GM06990 (cell line): ENCODE measurements at regions not wholly inside any gene's neighbourhood (a gene's known extent, or its start where the extent isn't known, plus 50 kb on each side); places are given as distances from the start of the nearest gene placed in this dataset.

ENCODE experiments used
- DNase-seq: peaks from one replicate; pipeline ENCODE4 v3.0.0-alpha.2; 2011; ENCODE audit not compliant: insufficient read length; ENCODE audit errors: extremely low read depth
- H3K27me3 ChIP-seq: replicated peaks from 2 replicates; pipeline ENCODE4 v1.6.0; 2011; ENCODE audit warnings: low read length; ENCODE audit not compliant: control insufficient read depth, insufficient read depth
- H3K36me3 ChIP-seq: 2 replicates; pipeline ENCODE4 v1.5.1; 2011; ENCODE audit warnings: low read length; ENCODE audit not compliant: control insufficient read depth, insufficient read depth
- H3K4me3 ChIP-seq: replicated peaks from 2 replicates; pipeline ENCODE4 v1.5.1; 2011; ENCODE audit warnings: low read depth, mild to moderate bottlenecking, control low read depth, low read length
- TF ChIP-seq, protein P1 (sequence below): IDR thresholded peaks from 2 replicates; pipeline ENCODE4 v1.5.1; 2011; ENCODE audit warnings: low read length, control low read depth, mild to moderate bottlenecking, inconsistent platforms; ENCODE audit not compliant: insufficient read depth, poor library complexity, severe bottlenecking

DNA sequence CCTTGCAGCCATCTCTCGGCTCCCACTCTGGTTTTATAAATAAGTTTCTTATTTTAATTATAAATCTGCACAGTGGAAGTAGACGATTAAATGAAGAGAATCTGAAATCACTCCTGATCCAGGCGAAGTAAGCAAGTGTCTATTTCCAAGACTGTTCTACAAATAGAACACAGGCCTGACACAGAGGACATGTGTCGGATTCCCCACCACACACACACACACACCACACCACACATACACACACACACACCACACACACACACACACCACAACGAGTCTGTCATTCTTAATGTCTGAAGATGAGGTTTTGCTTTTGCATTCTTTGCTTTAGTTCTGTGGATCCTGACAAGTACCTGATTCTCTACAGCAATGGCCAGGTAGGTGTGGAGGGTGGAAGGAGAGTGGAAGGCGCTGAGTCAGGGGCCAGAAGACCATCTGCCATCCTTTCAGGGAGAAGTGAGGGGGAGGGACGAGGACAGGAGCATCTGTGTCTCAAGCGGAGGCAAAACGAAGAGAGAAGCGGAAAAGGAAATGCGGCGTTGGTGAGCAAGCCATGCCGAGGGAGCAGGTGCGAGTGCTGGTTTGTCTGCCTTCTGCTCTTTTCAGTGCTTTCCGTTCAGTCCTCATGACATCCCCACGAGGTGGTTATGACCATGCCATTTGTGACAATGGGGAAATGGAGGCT, 110.2 kb downstream of the TEX26 start:
- Histone ChIP-seq H3K27me3 (no peaks in the 10 kb centered on the region; the same call in 1 of the 2 replicates), H3K4me3 (no peak overlapping the region), H3K36me3 (no peaks in the 10 kb centered on the region)
- DNase-seq = no peak
- TF ChIP-seq, protein P1, sequence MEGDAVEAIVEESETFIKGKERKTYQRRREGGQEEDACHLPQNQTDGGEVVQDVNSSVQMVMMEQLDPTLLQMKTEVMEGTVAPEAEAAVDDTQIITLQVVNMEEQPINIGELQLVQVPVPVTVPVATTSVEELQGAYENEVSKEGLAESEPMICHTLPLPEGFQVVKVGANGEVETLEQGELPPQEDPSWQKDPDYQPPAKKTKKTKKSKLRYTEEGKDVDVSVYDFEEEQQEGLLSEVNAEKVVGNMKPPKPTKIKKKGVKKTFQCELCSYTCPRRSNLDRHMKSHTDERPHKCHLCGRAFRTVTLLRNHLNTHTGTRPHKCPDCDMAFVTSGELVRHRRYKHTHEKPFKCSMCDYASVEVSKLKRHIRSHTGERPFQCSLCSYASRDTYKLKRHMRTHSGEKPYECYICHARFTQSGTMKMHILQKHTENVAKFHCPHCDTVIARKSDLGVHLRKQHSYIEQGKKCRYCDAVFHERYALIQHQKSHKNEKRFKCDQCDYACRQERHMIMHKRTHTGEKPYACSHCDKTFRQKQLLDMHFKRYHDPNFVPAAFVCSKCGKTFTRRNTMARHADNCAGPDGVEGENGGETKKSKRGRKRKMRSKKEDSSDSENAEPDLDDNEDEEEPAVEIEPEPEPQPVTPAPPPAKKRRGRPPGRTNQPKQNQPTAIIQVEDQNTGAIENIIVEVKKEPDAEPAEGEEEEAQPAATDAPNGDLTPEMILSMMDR = no peak

DNA sequence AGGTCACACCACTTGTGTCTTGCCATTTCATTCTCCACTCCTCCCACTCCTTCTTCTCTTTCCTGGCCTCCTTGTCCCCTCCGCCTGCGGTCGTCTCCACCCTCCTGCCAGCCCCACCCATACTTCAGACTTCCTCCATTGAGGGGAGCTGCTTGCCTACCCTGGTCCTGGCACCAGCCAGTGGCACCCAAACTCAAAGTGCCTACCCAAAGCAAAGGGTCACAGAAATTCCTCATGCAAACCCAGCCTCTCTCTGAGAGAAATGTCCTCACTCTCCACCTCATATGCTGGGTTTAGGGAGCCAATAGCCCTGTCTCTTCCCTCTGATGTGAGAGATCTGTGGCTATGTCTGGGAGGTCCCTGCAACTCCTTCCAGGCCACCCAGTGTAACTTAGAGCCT, 109.6 kb downstream of the TEX26 start:
- Histone ChIP-seq H3K27me3 (no peaks in the 10 kb centered on the region; the same call in 1 of the 2 replicates), H3K4me3 (no peak overlapping the region), H3K36me3 (no peaks in the 10 kb centered on the region)
- no peak for DNase-seq
- TF ChIP-seq, protein P1 = no peak

DNA sequence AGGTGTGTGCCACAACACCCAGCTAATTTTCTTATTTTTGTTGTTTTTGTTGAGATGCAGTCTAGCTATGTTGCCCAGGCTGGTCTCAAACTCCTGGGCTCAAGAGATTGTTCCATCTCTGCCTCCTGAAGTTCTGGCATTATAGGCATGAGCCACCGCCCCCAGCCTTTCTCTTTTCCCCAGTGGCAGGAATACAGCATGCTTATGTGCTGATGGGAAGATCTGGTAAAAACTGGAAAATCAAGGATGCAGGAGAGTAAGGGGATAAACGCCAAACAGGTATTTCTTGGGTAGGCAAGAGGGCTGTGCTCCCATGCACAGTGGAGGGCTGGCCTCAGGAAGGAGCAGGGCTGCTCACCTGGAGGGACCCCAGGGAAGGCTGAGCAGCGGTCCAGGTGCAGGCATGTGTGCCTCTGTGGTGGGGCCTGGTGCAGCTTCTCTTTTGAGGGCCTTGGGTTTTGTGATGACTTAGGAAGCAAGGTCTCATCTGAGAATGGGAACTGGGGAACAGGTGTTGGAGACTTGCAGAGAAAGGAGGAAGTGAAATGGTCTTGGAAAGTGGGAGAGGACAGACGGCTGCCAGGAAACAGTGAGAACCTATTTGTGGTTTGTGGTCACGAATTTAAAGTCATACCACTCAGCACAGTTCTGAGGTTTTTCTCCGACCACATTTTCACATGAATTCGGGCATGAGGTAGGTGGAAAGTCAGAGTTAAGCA, 106.5 kb downstream of the TEX26 start:
- peak; percentile 53 for DNase-seq
- Histone ChIP-seq H3K36me3 (no peaks in the 10 kb centered on the region), H3K27me3 (no peaks in the 10 kb centered on the region; the same call in 1 of the 2 replicates), H3K4me3 (no peak overlapping the region)
- TF ChIP-seq, protein P1 = no peak

DNA sequence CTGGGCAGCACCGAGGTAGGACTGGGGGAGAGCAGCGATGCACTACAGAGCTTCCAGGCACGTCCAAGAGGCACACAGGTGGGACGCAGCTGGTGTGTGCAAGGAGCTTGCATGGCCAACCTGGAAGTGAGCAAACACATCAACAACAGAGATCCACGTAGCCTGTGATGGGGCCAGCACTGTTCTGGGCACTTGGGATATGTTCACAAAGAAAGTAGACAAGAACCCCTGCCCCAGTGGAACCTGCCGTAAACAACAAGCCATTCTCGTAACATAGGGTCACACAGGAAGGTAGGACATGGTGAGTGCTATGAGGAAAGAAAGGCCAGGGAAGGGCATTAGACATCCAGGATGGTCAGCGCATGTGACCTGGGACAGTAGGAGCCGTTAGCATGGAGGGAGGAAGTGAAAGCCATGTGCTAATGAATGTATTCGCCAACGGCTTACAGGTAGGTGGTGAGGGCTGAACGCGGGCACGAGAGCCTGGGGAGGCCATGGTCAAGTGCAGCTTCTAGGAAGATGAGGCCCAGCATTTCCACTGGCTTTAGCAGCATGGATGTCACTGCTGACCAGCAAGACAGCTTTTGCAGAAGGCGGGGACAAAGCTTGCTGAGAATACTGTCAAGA, 105.5 kb downstream of the TEX26 start:
- H3K4me3 ChIP-seq = no peak overlapping the region
- no peaks in the 10 kb centered on the region for H3K36me3 ChIP-seq
- DNase-seq = no peak
- TF ChIP-seq, protein P1 = no peak
- no peaks in the 10 kb centered on the region; the same call in 1 of the 2 replicates for H3K27me3 ChIP-seq

DNA sequence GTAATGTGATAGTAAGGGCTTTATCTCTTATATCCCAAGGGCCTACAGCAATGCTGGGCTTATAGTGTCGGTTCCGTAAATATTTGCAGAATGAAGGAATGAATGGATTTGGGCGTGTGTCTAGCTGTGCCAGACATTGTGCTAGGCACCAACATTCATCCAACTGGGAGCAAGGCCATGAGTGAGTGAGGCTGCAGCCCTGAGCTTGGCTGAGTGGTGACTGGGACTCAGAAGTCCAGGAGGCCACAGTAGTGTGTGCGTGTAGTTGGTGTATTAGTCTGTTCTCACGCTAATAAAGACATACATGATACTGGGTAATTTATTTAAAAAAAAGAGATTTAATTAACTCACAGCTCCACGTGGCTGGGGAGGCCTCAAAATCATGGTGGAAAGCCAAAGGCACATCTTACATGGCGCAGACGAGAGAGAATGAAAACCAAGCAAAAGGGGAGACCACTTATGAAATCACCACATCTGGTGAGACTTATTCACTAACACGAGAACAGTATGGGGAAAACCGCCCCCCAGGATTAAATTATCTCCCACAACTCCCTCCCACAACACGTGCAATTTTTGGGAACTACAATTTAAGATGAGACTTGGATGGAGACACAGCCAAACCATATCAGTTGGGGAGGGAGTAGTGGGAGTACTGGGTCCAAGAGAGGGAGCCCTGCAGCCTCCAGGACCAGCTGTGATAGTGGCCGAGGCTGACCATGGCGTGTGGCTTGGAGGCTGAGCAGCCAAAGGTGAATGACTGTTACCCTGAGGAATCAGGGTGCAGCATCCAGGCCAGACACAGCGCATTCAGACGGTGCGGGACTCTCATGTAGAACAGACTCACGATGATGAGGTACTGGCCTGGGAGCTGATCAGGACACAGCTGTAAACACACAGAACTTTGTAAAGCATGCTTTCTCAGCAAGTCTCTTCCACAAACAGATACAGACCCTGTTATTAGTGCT, 104.6 kb downstream of the TEX26 start:
- H3K36me3 ChIP-seq = no peaks in the 10 kb centered on the region
- H3K27me3 ChIP-seq = no peaks in the 10 kb centered on the region
- TF ChIP-seq, protein P1 = no peak
- H3K4me3 ChIP-seq = no peak overlapping the region
- DNase-seq = no peak
